H1 (cell line): ENCODE measurements at regions not wholly inside any gene's neighbourhood (a gene's known extent, or its start where the extent isn't known, plus 50 kb on each side); places are given as distances from the start of the nearest gene placed in this dataset.

Experiments
- CTBP2 ChIP-seq: IDR thresholded peaks from 2 replicates; pipeline ENCODE4 v1.7.0; 2011; ENCODE audit warnings: borderline replicate concordance, mild to moderate bottlenecking, moderate library complexity, mixed read lengths, low read length; ENCODE audit not compliant: insufficient read depth, insufficient read length
- POLR2A ChIP-seq, 2 experiments: IDR thresholded peaks; 1 replicate in 1 of 2; 2 replicates in 1 of 2; pipeline ENCODE4 v1.6.1; 2011; ENCODE audit warnings: low read depth in 2 of 2, low read length in 2 of 2, mild to moderate bottlenecking in 2 of 2; ENCODE audit errors: control extremely low read depth in 1 of 2
- POU5F1 ChIP-seq: IDR thresholded peaks from 2 replicates; pipeline ENCODE4 v1.6.1; 2011; ENCODE audit warnings: low read depth, mild to moderate bottlenecking, low read length, moderate library complexity

DNA sequence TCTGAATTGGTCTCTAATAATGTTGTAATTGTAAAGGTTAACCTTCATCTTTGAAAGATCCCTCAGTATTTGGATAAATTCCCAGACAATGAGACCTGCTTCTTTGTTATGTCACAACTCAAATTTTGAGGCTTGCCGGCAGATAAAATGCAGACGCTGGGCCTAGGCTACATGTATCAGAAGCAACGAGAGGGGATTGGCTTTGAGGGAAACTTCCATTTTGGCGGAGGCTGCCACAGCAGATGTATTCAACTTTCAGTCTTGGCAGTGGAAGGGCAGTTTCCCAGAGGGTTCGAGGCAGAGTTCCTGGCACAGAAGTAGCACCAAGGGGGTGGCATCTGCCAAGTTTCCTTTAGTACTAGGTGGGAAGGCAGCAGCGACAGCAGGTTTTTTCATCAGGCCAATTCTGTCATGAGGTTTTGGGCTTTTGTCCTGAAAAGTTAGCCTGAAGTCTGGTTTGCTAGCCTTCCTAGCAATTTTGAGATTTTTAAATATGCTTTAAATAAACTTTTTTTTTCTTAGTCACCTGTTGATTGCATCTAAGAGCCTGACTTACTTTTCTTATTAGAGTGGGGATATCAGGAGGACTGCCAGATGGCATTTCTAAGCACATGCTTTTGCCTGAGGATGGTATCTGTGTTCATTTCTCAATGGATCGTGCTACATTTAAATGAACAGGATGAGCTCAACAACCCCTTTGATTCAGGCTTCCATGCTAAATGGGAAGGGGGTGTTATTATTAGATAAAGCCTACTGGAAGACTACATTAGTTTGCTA, 89.5 kb upstream of the FAM3C start (continued):
- no peak for TF ChIP-seq CTBP2
- TF ChIP-seq POLR2A (IDR thresholded peaks at IDR 0.05; ENCODE audit: control extremely low read depth in 1 of 2, low read depth in 2 of 2, low read length in 2 of 2), result no peak
- TF ChIP-seq POU5F1, result no peak
